ENCODE measurements at regions not wholly inside any gene's neighbourhood (a gene's known extent, or its start where the extent isn't known, plus 50 kb on each side); places are given as distances from the start of the nearest gene placed in this dataset.

DNA sequence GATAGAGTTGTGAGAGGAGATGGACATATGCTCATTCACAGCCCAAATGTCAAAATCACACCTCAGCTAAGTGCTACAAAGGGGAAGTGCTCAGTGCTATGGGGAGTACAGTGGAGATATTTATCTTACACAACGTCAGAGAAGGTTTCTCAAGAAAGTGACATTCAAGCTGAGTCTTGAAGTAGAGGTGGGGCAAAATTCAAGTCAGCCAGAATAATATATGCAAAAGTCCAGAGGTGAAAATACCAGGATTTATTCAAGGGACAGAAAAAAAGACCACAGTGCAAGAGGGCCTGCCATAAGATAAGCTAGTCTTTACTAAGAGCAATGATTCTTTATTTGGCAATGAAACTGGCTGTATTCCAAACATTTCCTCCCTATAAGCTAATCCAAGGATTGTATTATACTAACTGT, 327.8 kb upstream of the PIK3R1 start:
- H3K9me3 Mint-ChIP-seq: peaks cover 7% of the 10 kb centered on the region
- Histone ChIP-seq H3F3A (ENCODE audit: low read depth) (no peaks in the 10 kb centered on the region), H3K27ac (no peak overlapping the region), H3K4me1 (peaks cover 11% of the 10 kb centered on the region), H2AFZ (replicated peaks) (no peak overlapping the region), H3K4me3 (no peak overlapping the region), H3K4me2 (no peak overlapping the region), H3K27me3 (no peaks in the 10 kb centered on the region), H3K9me3 (ENCODE audit: low read depth) (no peaks in the 10 kb centered on the region), H3K36me3 (no peaks in the 10 kb centered on the region), H3K9ac (no peak overlapping the region), H4K20me1 (ENCODE audit: low read depth) (no peaks in the 10 kb centered on the region), H3K79me2 (ENCODE audit: low read depth) (no peaks in the 10 kb centered on the region)
- H3K27me3 Mint-ChIP-seq (ENCODE audit: insufficient read depth, low read depth): no peaks in the 10 kb centered on the region
- H3K4me1 Mint-ChIP-seq: no peaks in the 10 kb centered on the region
- no peaks in the 10 kb centered on the region for H3K36me3 Mint-ChIP-seq
- no peak overlapping the region for H3K4me3 Mint-ChIP-seq
- H3K27ac Mint-ChIP-seq: no peak overlapping the region
- TF ChIP-seq CTCF (IDR thresholded peaks at IDR 0.05): no peak
- no peak for TF ChIP-seq EZH2 (IDR thresholded peaks at IDR 0.05)
- no peak for TF ChIP-seq EZH2phosphoT487 (IDR thresholded peaks at IDR 0.05)
- DNase-seq (ENCODE audit: low spot score): no peak

- H3F3A ChIP-seq (ENCODE audit: low read depth): no peaks in the 10 kb centered on the region
- Mint-ChIP-seq H3K36me3 (no peaks in the 10 kb centered on the region), H3K9me3 (peaks cover 5% of the 10 kb centered on the region), H3K4me3 (no peak overlapping the region), H3K27me3 (ENCODE audit: insufficient read depth, low read depth) (peaks cover 5% of the 10 kb centered on the region), H3K27ac (no peak overlapping the region), H3K4me1 (no peaks in the 10 kb centered on the region)
- H2AFZ ChIP-seq (replicated peaks): peak overlapping the region; percentile 22
- H3K9me3 ChIP-seq (ENCODE audit: low read depth): no peaks in the 10 kb centered on the region
- H3K9ac ChIP-seq: no peak overlapping the region
- H4K20me1 ChIP-seq (ENCODE audit: low read depth): no peaks in the 10 kb centered on the region
- no peak overlapping the region for H3K4me2 ChIP-seq
- H3K36me3 ChIP-seq: no peaks in the 10 kb centered on the region
- no peaks in the 10 kb centered on the region for H3K79me2 ChIP-seq (ENCODE audit: low read depth)
- peaks cover 11% of the 10 kb centered on the region for H3K4me1 ChIP-seq
- no peak for DNase-seq (ENCODE audit: low spot score)
- no peaks in the 10 kb centered on the region for H3K27me3 ChIP-seq
- no peak overlapping the region for H3K27ac ChIP-seq
- no peak overlapping the region for H3K4me3 ChIP-seq
- no peak for TF ChIP-seq CTCF (IDR thresholded peaks at IDR 0.05)
- no peak for TF ChIP-seq EZH2 (IDR thresholded peaks at IDR 0.05)
Observed at GRCh38 chr5:67886761-67887160, 328.8 kb upstream of the PIK3R1 start.

DNA sequence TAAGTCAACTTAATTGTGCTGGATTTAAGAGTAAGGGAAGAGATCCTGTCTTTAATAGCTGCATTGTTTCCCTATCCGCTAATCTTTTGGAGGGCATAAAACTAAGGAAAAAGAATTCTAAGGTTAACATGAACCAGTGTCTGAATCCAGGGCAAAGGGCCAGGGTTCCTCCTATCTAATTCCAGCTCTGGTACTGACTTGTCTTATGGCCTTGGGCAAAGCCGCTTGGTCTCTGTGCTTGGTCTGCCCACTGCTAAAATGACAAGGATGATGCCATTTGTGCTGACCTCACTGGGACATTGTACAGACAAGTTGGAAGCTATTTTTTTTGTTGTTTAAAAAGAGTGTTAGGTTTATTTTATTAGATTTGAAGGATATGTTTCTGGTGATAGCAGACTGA, 334.7 kb upstream of the PIK3R1 start:
- Mint-ChIP-seq H3K4me1 (peaks cover 3% of the 10 kb centered on the region), H3K36me3 (no peaks in the 10 kb centered on the region), H3K4me3 (no peak overlapping the region), H3K27ac (no peak overlapping the region), H3K27me3 (ENCODE audit: insufficient read depth, low read depth) (peaks cover 8% of the 10 kb centered on the region), H3K9me3 (peaks cover 2% of the 10 kb centered on the region)
- H3K9ac ChIP-seq: no peak overlapping the region
- no peaks in the 10 kb centered on the region for H3K27me3 ChIP-seq
- no peak overlapping the region for H2AFZ ChIP-seq (replicated peaks)
- H3K27ac ChIP-seq: no peak overlapping the region
- peaks cover 10% of the 10 kb centered on the region for H3K4me1 ChIP-seq
- H3K4me2 ChIP-seq: no peak overlapping the region
- no peaks in the 10 kb centered on the region for H3K36me3 ChIP-seq
- peak; percentile 13 for DNase-seq (ENCODE audit: low spot score)
- no peak overlapping the region for H3K4me3 ChIP-seq
- no peaks in the 10 kb centered on the region for H3K9me3 ChIP-seq (ENCODE audit: low read depth)
- TF ChIP-seq CTCF (IDR thresholded peaks at IDR 0.05) (no peak), EZH2phosphoT487 (IDR thresholded peaks at IDR 0.05) (no peak), EZH2 (IDR thresholded peaks at IDR 0.05) (no peak)
- no peaks in the 10 kb centered on the region for H3F3A ChIP-seq (ENCODE audit: low read depth)
- H4K20me1 ChIP-seq (ENCODE audit: low read depth): no peaks in the 10 kb centered on the region
- no peaks in the 10 kb centered on the region for H3K79me2 ChIP-seq (ENCODE audit: low read depth)

GRCh38 chr5:67880511-67880805, 335.1 kb upstream of the PIK3R1 start:
- Mint-ChIP-seq H3K27me3 (ENCODE audit: insufficient read depth, low read depth) (peaks cover 8% of the 10 kb centered on the region), H3K36me3 (no peaks in the 10 kb centered on the region), H3K4me1 (peaks cover 3% of the 10 kb centered on the region), H3K27ac (no peak overlapping the region), H3K4me3 (no peak overlapping the region), H3K9me3 (peaks cover 2% of the 10 kb centered on the region)
- Histone ChIP-seq H3K4me3 (no peak overlapping the region), H3K27me3 (no peaks in the 10 kb centered on the region), H3K4me2 (no peak overlapping the region), H3K36me3 (no peaks in the 10 kb centered on the region), H4K20me1 (ENCODE audit: low read depth) (no peaks in the 10 kb centered on the region), H3K79me2 (ENCODE audit: low read depth) (no peaks in the 10 kb centered on the region), H3K4me1 (peaks cover 10% of the 10 kb centered on the region), H3K9ac (no peak overlapping the region), H3K27ac (no peak overlapping the region), H3F3A (ENCODE audit: low read depth) (no peaks in the 10 kb centered on the region), H3K9me3 (ENCODE audit: low read depth) (no peaks in the 10 kb centered on the region), H2AFZ (replicated peaks) (no peak overlapping the region)
- DNase-seq (ENCODE audit: low spot score): no peak
- TF ChIP-seq EZH2 (IDR thresholded peaks at IDR 0.05) (no peak), CTCF (IDR thresholded peaks at IDR 0.05) (no peak), EZH2phosphoT487 (IDR thresholded peaks at IDR 0.05) (no peak)

All from neural progenitor cell (in vitro differentiated cells).